Stomach smooth muscle (tissue), 2 donors: ENCODE measurements at regions not wholly inside any gene's neighbourhood (a gene's known extent, or its start where the extent isn't known, plus 50 kb on each side); places are given as distances from the start of the nearest gene placed in this dataset.
"Not testable (repeated sequence)": the region's sequence is repeated elsewhere in the genome, so short reads cannot be mapped to it uniquely, and the experiment has no call there.

Experiments used
- H3K27ac ChIP-seq: one replicate; pipeline ENCODE4 v1.7.0; 2013; ENCODE audit warnings: mild to moderate bottlenecking, low read length, inconsistent platforms
- H3K27me3 ChIP-seq, 2 donors: one replicate each; pipeline ENCODE4 v1.7.0; 2013; ENCODE audit warnings: low read length in 2 of 2; ENCODE audit not compliant: insufficient read depth in 2 of 2, control insufficient read depth in 1 of 2
- H3K36me3 ChIP-seq, 2 donors: one replicate each; pipeline ENCODE4 v1.7.0; 2013; ENCODE audit warnings: low read length in 2 of 2; ENCODE audit not compliant: control insufficient read depth in 2 of 2, insufficient read depth in 2 of 2
- H3K4me1 ChIP-seq: one replicate; pipeline ENCODE4 v1.7.0; 2013; ENCODE audit warnings: low read length; ENCODE audit not compliant: control insufficient read depth, insufficient read depth
- H3K4me3 ChIP-seq, 2 donors: one replicate each; pipeline ENCODE4 v1.7.0; 2013; ENCODE audit warnings: low read length in 2 of 2
- H3K9ac ChIP-seq, 2 donors: one replicate each; pipeline ENCODE4 v1.7.0; 2013; ENCODE audit warnings: low read length in 2 of 2, mild to moderate bottlenecking in 1 of 2
- H3K9me3 ChIP-seq, 2 donors: one replicate each; pipeline ENCODE4 v1.7.0; 2013; ENCODE audit warnings: low read length in 2 of 2; ENCODE audit not compliant: control insufficient read depth in 2 of 2
- donor health status: healthy.
- donor health status: Pancreatic carcinoma.

GRCh38 chr1:178036090-178036489 is 57.8 kb upstream of the RASAL2 start:
- no peaks in the 10 kb centered on the region for H3K27me3 ChIP-seq

DNA sequence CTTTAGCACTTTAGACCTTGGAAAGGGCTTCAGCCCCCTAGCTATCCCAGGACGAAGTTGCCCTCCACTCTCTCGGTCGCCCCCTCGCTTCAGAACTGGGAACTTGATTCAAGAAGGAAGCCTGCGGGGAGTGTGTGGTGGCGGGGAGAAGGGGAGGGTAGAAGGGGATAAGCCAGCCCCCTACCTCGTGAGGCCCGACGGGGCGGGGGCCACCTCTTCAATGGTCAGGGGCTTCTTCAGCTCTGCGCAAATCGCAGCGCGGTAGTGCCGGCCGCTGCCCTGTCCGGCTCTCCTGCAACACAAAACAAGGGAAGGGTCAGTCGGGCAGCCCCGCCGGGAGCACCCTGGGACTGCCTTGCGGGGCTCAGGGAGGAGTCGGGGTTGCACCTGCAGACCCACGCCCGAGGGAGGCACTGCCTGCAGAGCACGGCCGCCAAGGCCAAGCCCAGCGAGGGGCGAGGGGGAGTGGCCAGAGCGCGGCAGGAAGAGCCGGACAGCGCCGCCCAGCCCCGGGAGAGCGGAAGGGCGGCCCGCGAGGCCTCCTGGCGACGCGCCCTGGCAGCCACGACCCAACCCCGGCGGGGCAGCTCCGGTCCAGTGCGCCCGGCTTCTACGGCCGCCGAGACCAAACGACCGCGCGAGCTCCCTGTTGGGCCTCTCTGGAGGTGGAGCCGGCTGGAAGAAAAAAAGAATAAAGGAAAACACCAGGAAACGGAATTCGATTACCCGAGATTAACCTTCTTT is 56.2 kb upstream of the RASAL2 start:
- Histone ChIP-seq H3K36me3 (no peaks in the 10 kb centered on the region), H3K9me3 (no peaks in the 10 kb centered on the region), H3K4me3 (peak overlapping the region; percentile 81 to 82), H3K27ac (peak overlapping the region; percentile 53), H3K4me1 (peaks cover 2% of the 10 kb centered on the region), H3K9ac (peak overlapping the region; percentile 69 to 71), H3K27me3 (no peaks in the 10 kb centered on the region)

More at GRCh38 chr1:178036090-178036489, 57.8 kb upstream of the RASAL2 start:
- Histone ChIP-seq H3K9me3 (no peaks in the 10 kb centered on the region), H3K9ac (no peak overlapping the region), H3K4me3 (no peak overlapping the region), H3K27ac (no peak overlapping the region), H3K4me1 (peaks cover 2% of the 10 kb centered on the region), H3K36me3 (no peaks in the 10 kb centered on the region)

GRCh38 chr1:178038372-178038771 is 55.5 kb upstream of the RASAL2 start:
- H3K4me3 ChIP-seq: peak overlapping the region; percentile 81 to 82
- peak overlapping the region; percentile 69 to 71 for H3K9ac ChIP-seq
- H3K27ac ChIP-seq: no peak overlapping the region
- H3K27me3 ChIP-seq: no peaks in the 10 kb centered on the region
- H3K9me3 ChIP-seq: no peaks in the 10 kb centered on the region
- no peaks in the 10 kb centered on the region for H3K36me3 ChIP-seq
- H3K4me1 ChIP-seq: peaks cover 2% of the 10 kb centered on the region

DNA sequence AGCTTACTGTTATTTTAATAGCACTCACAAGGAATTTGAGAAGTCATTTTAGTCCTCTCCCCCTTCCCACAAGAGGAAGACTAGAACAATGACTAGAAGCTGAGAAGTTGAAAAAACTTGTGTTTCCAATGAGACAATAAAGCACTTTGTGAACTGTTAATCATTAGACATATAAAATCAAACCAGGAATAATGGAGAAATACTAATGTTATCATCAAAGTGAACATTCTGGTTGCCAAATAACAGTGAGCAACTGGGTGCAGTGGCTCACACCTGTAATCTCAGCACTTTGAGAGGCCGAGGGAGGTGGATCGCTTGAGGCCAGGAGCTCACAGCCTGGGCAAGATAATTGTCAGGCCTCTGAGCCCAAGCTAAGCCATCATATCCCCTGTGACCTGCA is 54.0 kb upstream of the RASAL2 start:
- no peaks in the 10 kb centered on the region for H3K9me3 ChIP-seq
- H3K27me3 ChIP-seq: no peaks in the 10 kb centered on the region
- H3K27ac ChIP-seq: no peak overlapping the region
- peaks cover 2% of the 10 kb centered on the region for H3K4me1 ChIP-seq
- no peak overlapping the region for H3K4me3 ChIP-seq
- no peaks in the 10 kb centered on the region for H3K36me3 ChIP-seq
- no peak overlapping the region for H3K9ac ChIP-seq

GRCh38 chr1:178043940-178044339 is 50.0 kb upstream of the RASAL2 start:
- not testable (repeated sequence) for H3K4me3 ChIP-seq, H3K4me1 ChIP-seq, H3K9ac ChIP-seq, H3K27me3 ChIP-seq, H3K36me3 ChIP-seq, H3K27ac ChIP-seq, H3K9me3 ChIP-seq
